Heart right ventricle (tissue), 16 donors: ENCODE measurements at regions not wholly inside any gene's neighbourhood (a gene's known extent, or its start where the extent isn't known, plus 50 kb on each side); places are given as distances from the start of the nearest gene placed in this dataset.

Experiments used
- ATAC-seq, 8 donors: fragments of 200-7000 bp; cut with Tn5 transposase; one replicate each; pipeline ENCODE4 v1.9.1; 2020; ENCODE audit warnings: mild to moderate bottlenecking in 8 of 8, moderate library complexity in 8 of 8, moderate number of reproducible peaks in 1 of 8
- DNase-seq, 2 donors: peaks; one replicate each; pipeline ENCODE4 v3.0.0-alpha.2; 2020
- H3K27ac ChIP-seq, 10 donors: fragments of 200-600 bp; sonication (generic) in 2 of 10; one replicate each; pipeline versions ENCODE4 v1.5.0 to v1.8.0; 2020 to 2022; ENCODE audit warnings: mild to moderate bottlenecking in 3 of 10
- H3K27me3 ChIP-seq, 7 donors: fragments of 200-600 bp; one replicate each; pipeline ENCODE4 v1.8.0; 2021 to 2022; ENCODE audit warnings: mild to moderate bottlenecking in 2 of 7
- H3K36me3 ChIP-seq, 9 donors: fragments of 200-600 bp; sonication (generic) in 1 of 9; one replicate each; pipeline versions ENCODE4 v1.5.0 to v1.8.0; 2020 to 2022; ENCODE audit warnings: mild to moderate bottlenecking in 2 of 9
- H3K4me1 ChIP-seq, 9 donors: fragments of 200-600 bp; sonication (generic) in 1 of 9; one replicate each; pipeline versions ENCODE4 v1.5.0 to v1.8.0; 2020 to 2022; ENCODE audit warnings: mild to moderate bottlenecking in 4 of 9
- H3K4me3 ChIP-seq, 10 donors: fragments of 200-600 bp; sonication (generic) in 2 of 10; one replicate each; pipeline versions ENCODE4 v1.5.0 to v1.8.0; 2020 to 2022; ENCODE audit warnings: mild to moderate bottlenecking in 7 of 10, moderate library complexity in 2 of 10
- H3K9me3 ChIP-seq, 11 donors: fragments of 200-600 bp in 10 of 11; sonication (generic) in 2 of 11; one replicate each; pipeline versions ENCODE4 v1.5.0 to v1.8.0; 2013 to 2022; ENCODE audit warnings: mild to moderate bottlenecking in 2 of 11, control low read depth in 1 of 11, moderate library complexity in 1 of 11
- CTCF ChIP-seq, 9 donors: fragments of 200-600 bp; sonication (generic) in 2 of 9; IDR thresholded peaks; one replicate each; pipeline versions ENCODE4 v1.5.0 to v1.8.0; 2021 to 2022; ENCODE audit warnings: antibody characterized with exemption in 9 of 9, mild to moderate bottlenecking in 5 of 9, moderate library complexity in 1 of 9
- WGBS, 2 donors: extraction: QIAGEN DNeasy Blood & Tissue Kit; methylation state at CpG; one replicate each; pipeline ENCODE4 v1.1.7; 2013; ENCODE audit warnings: inconsistent platforms in 1 of 2; 5-methylcytosine and 5-hydroxymethylcytosine counted together
- intact Hi-C, 10 donors: fragments of 100-400 bp; cut with DNase I; formaldehyde crosslinking; loops; one replicate each; pipeline versions ENCODE4 v1.11.1 to v1.14.2; 2022
- donor health status: Arrhythmogenic right ventricular cardiomyopathy.
- donor health status: ischemic (EF 13 %, LVEDD 7.1; RV severe dilation, severe dysfunction).
- donor health status: healthy with polysubstance abuse.
- donor health status: DM: no; HTN: yes; CAD: no.
- donor health status: DM: no; HTN: no; CAD: no.
- donor health status: ischemic (EF 25% LVEDD 6.9; RV normal size, moderate dysfunction).
- donor health status: ischemic (EF 25% LVEDD 5.7; RV mildly dilated, moderate dysfunction).
- donor health status: healthy.
- donor health status: DM: yes; HTN: yes; CAD: no.
- donor health status: Ischemic cardiomyopathy.
- donor health status: ischemic (EF 35%, LVEDD 5.7; RV mildly dilated, moderate dysfunction).
- donor health status: nonischemic (EF 11% LVEDD 7.7; RV severe dilation, severe dysfunction).
- donor health status: DM: yes; HTN: yes; CAD: no.
- donor health status: PGD.
- donor health status: ischemic (EF 29% LVEDD 5.4; RV normal size, mild dysfunction).
- donor health status: nonischemic (EF 23%, LVEDD 6.1; RV moderate dilation, normal function).

- intact Hi-C loops, result no loop called here
- peaks cover 0 to 7% (median 0%) of the 10 kb centered on the region in 11 donors for H3K9me3 ChIP-seq
- no peaks in the 10 kb centered on the region for H3K27me3 ChIP-seq
- H3K36me3 ChIP-seq, result no peaks in the 10 kb centered on the region
- no peak overlapping the region for H3K27ac ChIP-seq
- H3K4me3 ChIP-seq, result no peak overlapping the region
- TF ChIP-seq CTCF (IDR thresholded peaks at IDR 0.05), result no peak
- H3K4me1 ChIP-seq, result no peaks in the 10 kb centered on the region
- ATAC-seq, result no peak
- DNase-seq, result no peak
Measured at GRCh38 chr14:40903709-40904108, 703.0 kb upstream of the LRFN5 start.

DNA sequence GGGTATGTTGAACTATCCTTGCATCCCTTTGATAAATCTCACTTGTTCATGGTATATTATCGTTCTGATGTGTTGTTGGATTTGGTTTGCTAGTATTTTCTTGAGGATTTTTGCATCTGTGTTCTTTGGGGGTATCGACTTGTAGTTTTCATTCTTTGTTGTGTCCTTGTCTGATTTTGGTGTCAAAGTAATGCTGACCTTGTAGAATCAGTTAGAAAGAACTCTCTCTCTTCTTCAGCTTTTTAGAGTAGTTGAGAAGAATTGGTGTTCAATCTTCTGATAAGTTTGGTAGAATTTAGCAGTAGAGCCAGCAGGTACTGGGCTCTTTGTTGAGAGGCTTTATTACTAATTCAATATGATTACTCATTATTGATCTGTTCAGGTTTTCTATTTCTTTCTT, 707.2 kb upstream of the LRFN5 start:
- intact Hi-C loops, result no loop called here

GRCh38 chr14:40894846-40895245, 711.8 kb upstream of the LRFN5 start:
- 88 to 90% methylated on average over 2 of the region's 2 CpGs for WGBS, 2 donors
- DNase-seq, result no peak
- no peak for TF ChIP-seq CTCF (IDR thresholded peaks at IDR 0.05)
- Histone ChIP-seq H3K4me3 (no peak overlapping the region), H3K27ac (no peak overlapping the region), H3K27me3 (no peaks in the 10 kb centered on the region), H3K4me1 (no peaks in the 10 kb centered on the region), H3K36me3 (no peaks in the 10 kb centered on the region), H3K9me3 (peaks cover 0 to 11% (median 0%) of the 10 kb centered on the region in 11 donors)
- intact Hi-C loops, result no loop called here
- ATAC-seq, result no peak

More for the DNA sequence above, 707.2 kb upstream of the LRFN5 start:
- H3K27me3 ChIP-seq, result no peaks in the 10 kb centered on the region
- no peaks in the 10 kb centered on the region for H3K36me3 ChIP-seq
- no peaks in the 10 kb centered on the region for H3K4me1 ChIP-seq
- no peak overlapping the region for H3K27ac ChIP-seq
- no peak overlapping the region for H3K4me3 ChIP-seq
- peaks cover 0 to 11% (median 0%) of the 10 kb centered on the region in 11 donors for H3K9me3 ChIP-seq
- ATAC-seq (no peak), DNase-seq (no peak)
- TF ChIP-seq CTCF (IDR thresholded peaks at IDR 0.05), result no peak
- 53 to 65% methylated on average over 2 of the region's 2 CpGs for WGBS, 2 donors

DNA sequence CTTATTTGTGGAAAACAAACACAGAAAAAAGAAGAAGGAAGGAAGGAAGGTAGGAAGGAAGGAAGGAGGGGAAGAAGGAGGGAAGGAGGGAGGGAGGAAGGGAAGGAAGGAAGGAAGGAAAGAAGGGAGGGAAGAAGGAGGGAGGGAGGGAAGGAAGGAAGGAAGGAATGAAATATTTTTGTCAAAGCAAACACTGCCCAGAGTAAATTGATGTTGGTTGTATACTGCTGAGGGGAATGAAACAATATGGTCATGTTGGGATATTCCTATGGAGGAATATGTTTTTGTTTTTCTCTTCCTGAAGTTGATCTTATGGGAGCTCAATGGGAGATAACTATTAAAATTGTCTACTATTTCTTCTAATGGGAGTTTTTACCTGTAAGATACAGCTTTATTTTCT, 717.5 kb upstream of the LRFN5 start:
- TF ChIP-seq CTCF (IDR thresholded peaks at IDR 0.05), result no peak
- Histone ChIP-seq H3K27ac (no peak overlapping the region), H3K4me1 (no peaks in the 10 kb centered on the region), H3K4me3 (no peak overlapping the region), H3K27me3 (no peaks in the 10 kb centered on the region), H3K36me3 (no peaks in the 10 kb centered on the region), H3K9me3 (no peaks in the 10 kb centered on the region)
- intact Hi-C loops, result no loop called here
- DNase-seq, result no peak
- ATAC-seq, result no peak

DNA sequence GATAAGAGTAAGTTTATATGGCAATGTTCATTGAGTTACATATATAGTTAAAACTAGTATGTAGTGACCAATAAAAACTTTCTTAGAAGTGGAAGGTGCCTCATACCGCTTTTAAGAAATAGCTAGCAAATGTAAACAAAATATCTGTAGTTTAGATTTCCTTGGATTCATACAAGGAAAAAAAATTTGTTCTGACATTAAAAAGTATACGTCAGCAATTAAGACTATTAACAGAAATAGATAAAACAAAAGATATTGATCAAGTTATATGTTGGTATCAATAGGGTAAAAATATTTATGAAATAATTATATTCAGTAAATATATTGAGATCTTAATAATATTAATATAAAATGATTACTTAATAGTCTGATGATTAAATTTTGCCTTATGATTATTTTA, 718.8 kb upstream of the LRFN5 start:
- ATAC-seq (no peak), DNase-seq (no peak)
- Histone ChIP-seq H3K36me3 (no peaks in the 10 kb centered on the region), H3K9me3 (no peaks in the 10 kb centered on the region), H3K4me3 (no peak overlapping the region), H3K4me1 (no peaks in the 10 kb centered on the region), H3K27ac (no peak overlapping the region), H3K27me3 (no peaks in the 10 kb centered on the region)
- intact Hi-C loops, result no loop called here
- no peak for TF ChIP-seq CTCF (IDR thresholded peaks at IDR 0.05)
- 87 to 96% methylated on average over 2 of the region's 2 CpGs for WGBS, 2 donors
